ENCODE measurements at regions not wholly inside any gene's neighbourhood (a gene's known extent, or its start where the extent isn't known, plus 50 kb on each side); places are given as distances from the start of the nearest gene placed in this dataset.

DNA sequence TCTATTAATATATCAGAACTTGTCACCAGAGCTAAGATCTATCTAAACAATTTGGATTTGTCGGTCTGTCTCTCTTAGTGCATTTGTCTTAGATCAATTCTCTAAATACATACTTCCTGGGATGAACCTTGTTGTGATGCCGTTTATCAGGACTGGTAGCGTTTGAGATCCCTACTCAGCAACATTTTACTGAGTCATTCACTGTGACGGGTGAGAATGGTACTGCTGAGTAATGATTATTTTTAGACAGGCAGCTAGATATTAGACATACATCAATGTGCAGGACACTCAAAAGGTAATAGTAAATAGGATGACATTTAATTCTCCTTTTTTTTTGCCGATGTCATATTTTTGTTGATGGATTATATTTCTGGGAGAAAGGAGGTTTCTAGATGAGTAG is 209.0 kb downstream of the CSNK1G3 start:
- no peak for TF ChIP-seq ZFX (IDR thresholded peaks at IDR 0.05)
- TF ChIP-seq CTCF (conservative IDR thresholded peaks at IDR 0.05) = no peak
- H3K27ac ChIP-seq = no peak overlapping the region

- TF ChIP-seq CTCF (conservative IDR thresholded peaks at IDR 0.05) = no peak
- no peak for TF ChIP-seq ZFX (IDR thresholded peaks at IDR 0.05)
- no peak overlapping the region for H3K27ac ChIP-seq
These were observed 208.4 kb downstream of the CSNK1G3 start for GRCh38 chr5:123720339-123720738.

GRCh38 chr5:123719004-123719403 is 207.0 kb downstream of the CSNK1G3 start:
- H3K27ac ChIP-seq = no peak overlapping the region
- TF ChIP-seq CTCF (conservative IDR thresholded peaks at IDR 0.05) (no peak), ZFX (IDR thresholded peaks at IDR 0.05) (no peak)

GRCh38 chr5:123718238-123718637 is 206.3 kb downstream of the CSNK1G3 start:
- no peak overlapping the region for H3K27ac ChIP-seq
- TF ChIP-seq CTCF (conservative IDR thresholded peaks at IDR 0.05) (no peak), ZFX (IDR thresholded peaks at IDR 0.05) (no peak)

DNA sequence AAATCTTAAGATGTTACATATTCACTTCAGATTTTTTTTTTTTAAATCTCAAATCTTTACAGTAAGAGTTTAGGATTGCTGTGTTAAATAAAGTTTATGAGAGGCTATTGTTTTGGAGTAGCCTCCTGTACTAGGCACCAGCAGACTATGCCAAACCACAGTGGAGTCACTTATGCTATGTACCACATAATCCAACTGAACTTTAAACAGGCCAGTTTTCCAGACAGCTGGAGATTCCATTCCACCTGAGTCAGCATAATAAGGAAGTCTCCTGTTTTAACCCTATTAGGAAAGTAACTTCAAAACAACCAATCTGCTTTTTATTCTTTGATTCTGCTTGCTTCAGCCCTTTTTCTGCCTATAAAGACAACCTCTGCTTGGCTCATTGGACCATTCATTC is 205.2 kb downstream of the CSNK1G3 start:
- no peak overlapping the region for H3K27ac ChIP-seq
- TF ChIP-seq ZFX (IDR thresholded peaks at IDR 0.05) = no peak
- no peak for TF ChIP-seq CTCF (conservative IDR thresholded peaks at IDR 0.05)

- no peak overlapping the region for H3K27ac ChIP-seq
- TF ChIP-seq ZFX (IDR thresholded peaks at IDR 0.05) = no peak
- TF ChIP-seq CTCF (conservative IDR thresholded peaks at IDR 0.05) = no peak
These were observed 198.1 kb downstream of the CSNK1G3 start for GRCh38 chr5:123710031-123710430.

DNA sequence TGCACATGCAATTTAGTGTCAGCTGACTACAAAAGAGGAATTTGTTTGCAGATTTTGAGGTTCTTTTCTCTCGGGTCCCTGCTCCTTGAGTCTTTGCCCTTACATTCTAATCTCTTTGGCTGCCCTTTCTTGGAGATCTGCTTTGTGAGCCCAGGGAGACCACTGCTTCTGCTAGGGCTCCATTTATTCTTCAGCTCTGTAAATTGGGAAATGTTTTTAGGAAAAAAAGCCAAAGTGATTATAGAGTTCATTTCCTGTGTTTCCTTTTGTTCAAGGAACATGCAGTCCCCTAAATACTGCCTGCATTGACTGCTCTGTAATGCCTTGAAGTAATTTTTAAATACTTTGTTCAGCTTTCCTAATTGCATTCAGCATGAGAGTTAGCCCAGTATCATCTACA is 197.4 kb downstream of the CSNK1G3 start:
- TF ChIP-seq CTCF (conservative IDR thresholded peaks at IDR 0.05) (no peak), ZFX (IDR thresholded peaks at IDR 0.05) (no peak)
- no peak overlapping the region for H3K27ac ChIP-seq
